Osteocyte (in vitro differentiated cells): ENCODE measurements at regions not wholly inside any gene's neighbourhood (a gene's known extent, or its start where the extent isn't known, plus 50 kb on each side); places are given as distances from the start of the nearest gene placed in this dataset.

Source experiments
- DNase-seq: peaks from one replicate; pipeline ENCODE4 v3.0.0; 2021; ENCODE audit warnings: mixed read lengths; ENCODE audit not compliant: unreplicated experiment; ENCODE audit errors: extremely low spot score
- H3K27ac Mint-ChIP-seq: one replicate; pipeline ENCODE4 v1.8.0; 2021; ENCODE audit warnings: mild to moderate bottlenecking, mixed read lengths; ENCODE audit not compliant: unreplicated experiment
- H3K27me3 Mint-ChIP-seq: one replicate; pipeline ENCODE4 v1.8.0; 2021; ENCODE audit warnings: mixed read lengths; ENCODE audit not compliant: unreplicated experiment
- H3K36me3 Mint-ChIP-seq: one replicate; pipeline ENCODE4 v1.8.0; 2021; ENCODE audit warnings: mixed read lengths; ENCODE audit not compliant: unreplicated experiment
- H3K4me1 Mint-ChIP-seq: one replicate; pipeline ENCODE4 v1.8.0; 2021; ENCODE audit warnings: mixed read lengths; ENCODE audit not compliant: unreplicated experiment
- H3K4me3 Mint-ChIP-seq: one replicate; pipeline ENCODE4 v1.8.0; 2021; ENCODE audit warnings: mild to moderate bottlenecking, moderate library complexity, mixed read lengths; ENCODE audit not compliant: unreplicated experiment
- H3K9me3 Mint-ChIP-seq: one replicate; pipeline ENCODE4 v1.8.0; 2021; ENCODE audit warnings: mixed read lengths; ENCODE audit not compliant: unreplicated experiment
- CTCF ChIP-seq: fragments of 200-600 bp; sonication (generic); IDR thresholded peaks from 2 replicates; pipeline ENCODE4 v1.5.0; 2021; ENCODE audit warnings: antibody characterized with exemption, mild to moderate bottlenecking, moderate library complexity

GRCh38 chr1:112304612-112305011 lies 91.4 kb upstream of the CTTNBP2NL start:
- no peak for DNase-seq
- no peaks in the 10 kb centered on the region for H3K4me1 Mint-ChIP-seq
- H3K36me3 Mint-ChIP-seq: no peaks in the 10 kb centered on the region
- H3K27ac Mint-ChIP-seq: no peak overlapping the region
- peaks cover 49% of the 10 kb centered on the region for H3K27me3 Mint-ChIP-seq
- TF ChIP-seq CTCF: no peak
- no peaks in the 10 kb centered on the region for H3K9me3 Mint-ChIP-seq
- no peak overlapping the region for H3K4me3 Mint-ChIP-seq

DNA sequence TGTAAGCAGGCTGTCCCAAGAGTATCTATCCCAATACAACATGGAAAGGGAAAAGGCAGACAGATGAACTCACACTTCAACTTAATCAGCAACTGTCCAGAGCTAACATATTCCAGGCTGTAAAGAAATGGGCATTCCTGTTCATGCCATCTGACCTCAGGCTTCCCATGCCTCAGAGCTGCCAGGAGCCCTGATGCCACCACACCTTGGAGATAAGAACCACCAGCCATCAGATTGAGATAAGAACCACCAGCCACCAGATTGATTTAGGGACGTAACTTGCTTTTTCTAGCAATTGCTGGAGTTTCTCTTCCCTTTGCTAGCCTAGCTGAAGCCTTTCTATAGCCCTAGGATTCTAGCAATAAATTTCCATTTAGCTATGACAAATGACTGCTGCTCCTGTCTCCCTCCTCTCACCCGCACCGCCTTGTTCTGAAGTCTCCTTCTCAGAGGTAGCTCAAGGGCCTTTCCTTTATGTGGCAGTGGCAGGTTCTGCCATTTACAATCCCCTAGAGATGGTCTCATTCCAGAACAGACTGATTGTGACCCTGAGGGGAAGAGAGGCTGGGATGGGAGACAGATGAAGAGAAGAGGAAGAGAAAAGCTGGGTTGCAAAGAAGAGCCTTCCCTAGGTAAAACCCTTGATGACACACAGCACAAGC lies 88.0 kb upstream of the CTTNBP2NL start:
- Mint-ChIP-seq H3K27me3 (peaks cover 38% of the 10 kb centered on the region), H3K9me3 (no peaks in the 10 kb centered on the region)
- no peak for TF ChIP-seq CTCF

GRCh38 chr1:112308716-112309115 lies 87.3 kb upstream of the CTTNBP2NL start:
- Mint-ChIP-seq H3K4me3 (no peak overlapping the region), H3K9me3 (no peaks in the 10 kb centered on the region), H3K27ac (no peak overlapping the region), H3K4me1 (no peaks in the 10 kb centered on the region), H3K36me3 (no peaks in the 10 kb centered on the region), H3K27me3 (peaks cover 37% of the 10 kb centered on the region)
- DNase-seq: no peak
- no peak for TF ChIP-seq CTCF

More for the DNA sequence above, 88.0 kb upstream of the CTTNBP2NL start:
- Mint-ChIP-seq H3K27ac (no peak overlapping the region), H3K36me3 (no peaks in the 10 kb centered on the region), H3K4me1 (no peaks in the 10 kb centered on the region), H3K4me3 (no peak overlapping the region)
- no peak for DNase-seq

- H3K9me3 Mint-ChIP-seq: no peaks in the 10 kb centered on the region
- H3K36me3 Mint-ChIP-seq: no peaks in the 10 kb centered on the region
- H3K4me3 Mint-ChIP-seq: no peak overlapping the region
- peaks cover 37% of the 10 kb centered on the region for H3K27me3 Mint-ChIP-seq
- TF ChIP-seq CTCF: no peak
- H3K4me1 Mint-ChIP-seq: no peaks in the 10 kb centered on the region
- no peak for DNase-seq
- H3K27ac Mint-ChIP-seq: no peak overlapping the region
These were observed 86.5 kb upstream of the CTTNBP2NL start for GRCh38 chr1:112309499-112309898.

- Mint-ChIP-seq H3K36me3 (no peaks in the 10 kb centered on the region), H3K27me3 (peaks cover 23% of the 10 kb centered on the region), H3K4me3 (no peak overlapping the region), H3K9me3 (no peaks in the 10 kb centered on the region), H3K4me1 (no peaks in the 10 kb centered on the region), H3K27ac (no peak overlapping the region)
- no peak for TF ChIP-seq CTCF
- DNase-seq: no peak
These were observed 83.7 kb upstream of the CTTNBP2NL start for GRCh38 chr1:112312315-112312714.
